Testis (tissue), 2 donors: ENCODE measurements at regions not wholly inside any gene's neighbourhood (a gene's known extent, or its start where the extent isn't known, plus 50 kb on each side); places are given as distances from the start of the nearest gene placed in this dataset.

Experiments used
- DNase-seq: peaks from one replicate; pipeline ENCODE4 v3.0.0-alpha.2; 2019
- H3K27ac ChIP-seq, 2 donors: fragments of 200-600 bp; sonication (generic); one replicate each; pipeline ENCODE4 v1.5.1; 2019
- H3K27me3 ChIP-seq: fragments of 200-600 bp; sonication (generic); one replicate; pipeline ENCODE4 v1.5.1; 2019
- H3K36me3 ChIP-seq: fragments of 200-600 bp; sonication (generic); one replicate; pipeline ENCODE4 v1.5.1; 2017; ENCODE audit warnings: low read depth; ENCODE audit errors: missing control alignments
- H3K4me1 ChIP-seq: fragments of 200-600 bp; sonication (generic); one replicate; pipeline ENCODE4 v1.5.1; 2019
- H3K4me3 ChIP-seq, 2 donors: fragments of 200-600 bp; sonication (generic); one replicate each; pipeline ENCODE4 v1.5.1; 2017 to 2019
- H3K9me3 ChIP-seq: fragments of 200-600 bp; sonication (generic); one replicate; pipeline ENCODE4 v1.5.1; 2017
- CTCF ChIP-seq, 3 experiments: fragments of 450-650 bp in 2 of 3; fragments of 200-600 bp in 1 of 3; sonication (generic) in 1 of 3; IDR thresholded peaks; one replicate each; pipeline ENCODE4 v1.5.1; 2016 to 2019; ENCODE audit warnings: antibody characterized with exemption in 3 of 3, mild to moderate bottlenecking in 2 of 3, moderate library complexity in 1 of 3
- POLR2A ChIP-seq: fragments of 450-650 bp; IDR thresholded peaks from one replicate; pipeline ENCODE4 v1.6.1; 2017; ENCODE audit warnings: antibody characterized with exemption, mild to moderate bottlenecking, moderate library complexity
- WGBS, 2 donors: methylation state at CpG; one replicate each; pipeline ENCODE4 v1.1.5; 2018; 5-methylcytosine and 5-hydroxymethylcytosine counted together
- intact Hi-C: fragments of 100-400 bp; cut with DNase I; formaldehyde crosslinking; loops from one replicate; pipeline ENCODE4 v1.15.1; 2023; ENCODE audit warnings: low total_unique reads

- no peaks in the 10 kb centered on the region for H3K9me3 ChIP-seq
- WGBS, 2 donors: 94 to 95% methylated on average over 3 to 8 of the region's 8 CpGs
Measured at GRCh38 chr3:96190024-96190616, 624.3 kb upstream of the EPHA6 start.

GRCh38 chr3:96192966-96193550, 621.3 kb upstream of the EPHA6 start:
- TF ChIP-seq POLR2A (no peak), CTCF (IDR thresholded peaks at IDR 0.05) (no peak)
- Histone ChIP-seq H3K4me3 (no peak overlapping the region), H3K4me1 (no peaks in the 10 kb centered on the region), H3K36me3 (no peaks in the 10 kb centered on the region), H3K27ac (no peak overlapping the region), H3K27me3 (no peaks in the 10 kb centered on the region), H3K9me3 (no peaks in the 10 kb centered on the region)
- intact Hi-C loops: no loop called here
- WGBS, 2 donors: 67 to 83% methylated on average over 4 of the region's 4 CpGs
- no peak for DNase-seq

More at GRCh38 chr3:96190024-96190616, 624.3 kb upstream of the EPHA6 start:
- intact Hi-C loops: no loop called here
- Histone ChIP-seq H3K36me3 (no peaks in the 10 kb centered on the region), H3K4me3 (no peak overlapping the region), H3K27ac (no peak overlapping the region), H3K4me1 (no peaks in the 10 kb centered on the region), H3K27me3 (no peaks in the 10 kb centered on the region)
- TF ChIP-seq POLR2A (no peak), CTCF (IDR thresholded peaks at IDR 0.05) (no peak)
- no peak for DNase-seq

- H3K9me3 ChIP-seq: no peaks in the 10 kb centered on the region
- H3K27ac ChIP-seq: no peak overlapping the region
- no peak overlapping the region for H3K4me3 ChIP-seq
- 86 to 100% methylated on average over 1 of the region's 1 CpG for WGBS, 2 donors
- TF ChIP-seq CTCF (IDR thresholded peaks at IDR 0.05): no peak
- TF ChIP-seq POLR2A: no peak
- no peaks in the 10 kb centered on the region for H3K27me3 ChIP-seq
- H3K36me3 ChIP-seq: no peaks in the 10 kb centered on the region
- intact Hi-C loops: no loop called here
- no peak for DNase-seq
- H3K4me1 ChIP-seq: no peaks in the 10 kb centered on the region
Measured at GRCh38 chr3:96200897-96201296, 613.5 kb upstream of the EPHA6 start.

GRCh38 chr3:96201463-96201862, 612.9 kb upstream of the EPHA6 start:
- no peaks in the 10 kb centered on the region for H3K9me3 ChIP-seq
- H3K27me3 ChIP-seq: no peaks in the 10 kb centered on the region
- WGBS, 2 donors: 89 to 96% methylated on average over 5 to 6 of the region's 6 CpGs
- H3K4me3 ChIP-seq: no peak overlapping the region
- no peaks in the 10 kb centered on the region for H3K4me1 ChIP-seq
- no peak overlapping the region for H3K27ac ChIP-seq
- H3K36me3 ChIP-seq: no peaks in the 10 kb centered on the region
- no peak for DNase-seq
- intact Hi-C loops: no loop called here
- TF ChIP-seq CTCF (IDR thresholded peaks at IDR 0.05) (no peak), POLR2A (no peak)

GRCh38 chr3:96202181-96202580, 612.2 kb upstream of the EPHA6 start:
- no peaks in the 10 kb centered on the region for H3K36me3 ChIP-seq

More at GRCh38 chr3:96202181-96202580, 612.2 kb upstream of the EPHA6 start:
- intact Hi-C loops: no loop called here
- no peak overlapping the region for H3K27ac ChIP-seq
- 92 to 93% methylated on average over 1 of the region's 1 CpG for WGBS, 2 donors
- H3K27me3 ChIP-seq: no peaks in the 10 kb centered on the region
- H3K9me3 ChIP-seq: no peaks in the 10 kb centered on the region
- H3K4me1 ChIP-seq: no peaks in the 10 kb centered on the region
- DNase-seq: no peak
- H3K4me3 ChIP-seq: no peak overlapping the region
- TF ChIP-seq CTCF (IDR thresholded peaks at IDR 0.05) (no peak), POLR2A (no peak)
